ENCODE measurements at regions not wholly inside any gene's neighbourhood (a gene's known extent, or its start where the extent isn't known, plus 50 kb on each side); places are given as distances from the start of the nearest gene placed in this dataset.
"Not testable (repeated sequence)": the region's sequence is repeated elsewhere in the genome, so short reads cannot be mapped to it uniquely, and the experiment has no call there.

GRCh38 chr10:30696416-30697185, 67.0 kb upstream of the LYZL2 start:
- not testable (repeated sequence) for DNase-seq

- peak in 2 of 4 experiments; percentile 31 to 40 for DNase-seq
These were observed 66.1 kb upstream of the LYZL2 start for GRCh38 chr10:30695481-30696236.

GRCh38 chr10:30694518-30695228, 65.1 kb upstream of the LYZL2 start:
- no peak for DNase-seq

GRCh38 chr10:30691639-30692015, 62.1 kb upstream of the LYZL2 start:
- no peak for DNase-seq

GRCh38 chr10:30690948-30691638, 61.5 kb upstream of the LYZL2 start:
- not testable (repeated sequence) for DNase-seq

- DNase-seq: no peak
These were observed 58.9 kb upstream of the LYZL2 start for GRCh38 chr10:30688456-30688855.

GRCh38 chr10:30687698-30688213, 58.2 kb upstream of the LYZL2 start:
- DNase-seq: peak; percentile 67 to 79 (median 76)

GRCh38 chr10:30686708-30687107, 57.2 kb upstream of the LYZL2 start:
- DNase-seq: no peak

GRCh38 chr10:30683496-30683895, 53.9 kb upstream of the LYZL2 start:
- DNase-seq: no peak

GRCh38 chr10:30682377-30683199, 53.0 kb upstream of the LYZL2 start:
- DNase-seq: not testable (repeated sequence)

- DNase-seq: no peak
These were observed 51.4 kb upstream of the LYZL2 start for GRCh38 chr10:30680908-30681307.
